Liver (tissue), 8 donors: ENCODE measurements at regions not wholly inside any gene's neighbourhood (a gene's known extent, or its start where the extent isn't known, plus 50 kb on each side); places are given as distances from the start of the nearest gene placed in this dataset.

Experiments
- DNase-seq: peaks from one replicate; pipeline ENCODE4 v3.0.0-alpha.2; 2017; ENCODE audit warnings: low spot score
- H3K27ac ChIP-seq, 2 donors: one replicate each; pipeline ENCODE4 v1.7.0; 2013; ENCODE audit warnings: inconsistent platforms in 2 of 2, low read length in 2 of 2, control low read depth in 1 of 2, low read depth in 1 of 2, mild to moderate bottlenecking in 1 of 2
- H3K27me3 ChIP-seq, 4 donors: one replicate each; pipeline versions ENCODE4 v1.6.1 to v1.7.0; 2013; ENCODE audit warnings: low read length in 3 of 4, inconsistent platforms in 1 of 4, mild to moderate bottlenecking in 1 of 4, moderate library complexity in 1 of 4; ENCODE audit not compliant: control insufficient read depth in 4 of 4, insufficient read depth in 4 of 4
- H3K36me3 ChIP-seq, 4 donors: one replicate each; pipeline versions ENCODE4 v1.6.1 to v1.7.0; 2013; ENCODE audit warnings: low read length in 3 of 4, mild to moderate bottlenecking in 3 of 4, low read depth in 1 of 4, moderate library complexity in 1 of 4; ENCODE audit not compliant: control insufficient read depth in 4 of 4, insufficient read depth in 3 of 4
- H3K4me1 ChIP-seq, 4 donors: one replicate each; pipeline versions ENCODE4 v1.6.1 to v1.7.0; 2013; ENCODE audit warnings: low read length in 3 of 4, mild to moderate bottlenecking in 3 of 4, moderate library complexity in 1 of 4; ENCODE audit not compliant: control insufficient read depth in 4 of 4, insufficient read depth in 4 of 4
- H3K4me3 ChIP-seq, 3 donors: one replicate each; pipeline versions ENCODE4 v1.6.1 to v1.7.0; 2013; ENCODE audit warnings: low read length in 3 of 3, control low read depth in 1 of 3, low read depth in 1 of 3, mild to moderate bottlenecking in 1 of 3
- H3K9ac ChIP-seq, 2 donors: one replicate each; pipeline ENCODE4 v1.7.0; 2013; ENCODE audit warnings: low read length in 2 of 2, mild to moderate bottlenecking in 2 of 2, moderate library complexity in 2 of 2, control low read depth in 1 of 2, low read depth in 1 of 2
- H3K9me3 ChIP-seq, 4 donors: one replicate each; pipeline versions ENCODE4 v1.6.1 to v1.7.0; 2013; ENCODE audit warnings: low read length in 3 of 4; ENCODE audit not compliant: control insufficient read depth in 4 of 4
- EGR1 ChIP-seq, 2 donors: IDR thresholded peaks; 2 replicates each; pipeline ENCODE4 v1.6.1; 2016 to 2018; ENCODE audit warnings: antibody characterized with exemption in 2 of 2, low read depth in 2 of 2
- FOXA1 ChIP-seq: IDR thresholded peaks from 2 replicates; pipeline ENCODE4 v1.6.1; 2016; ENCODE audit warnings: antibody characterized with exemption
- FOXA2 ChIP-seq: IDR thresholded peaks from 2 replicates; pipeline ENCODE4 v1.6.1; 2016; ENCODE audit warnings: antibody characterized with exemption
- GABPA ChIP-seq, 2 donors: IDR thresholded peaks in 1 of 2; conservative IDR thresholded peaks in 1 of 2; 2 replicates each; pipeline ENCODE4 v1.6.1; 2016; ENCODE audit warnings: antibody characterized with exemption in 2 of 2, mild to moderate bottlenecking in 1 of 2, moderate library complexity in 1 of 2
- HNF4G ChIP-seq: IDR thresholded peaks from 2 replicates; pipeline ENCODE4 v1.6.1; 2016; ENCODE audit warnings: antibody characterized with exemption
- JUND ChIP-seq, 2 donors: IDR thresholded peaks; 2 replicates each; pipeline ENCODE4 v1.6.1; 2016; ENCODE audit warnings: antibody characterized with exemption in 2 of 2
- RAD21 ChIP-seq, 2 donors: IDR thresholded peaks; 2 replicates each; pipeline ENCODE4 v1.6.1; 2016; ENCODE audit warnings: antibody characterized with exemption in 2 of 2, mild to moderate bottlenecking in 2 of 2
- RXRA ChIP-seq, 2 donors: IDR thresholded peaks; 2 replicates each; pipeline ENCODE4 v1.6.1; 2017 to 2018; ENCODE audit warnings: antibody characterized with exemption in 2 of 2, mild to moderate bottlenecking in 1 of 2
- TAF1 ChIP-seq: conservative IDR thresholded peaks from 2 replicates; pipeline ENCODE4 v1.6.1; 2016; ENCODE audit warnings: antibody characterized with exemption, mild to moderate bottlenecking
- YY1 ChIP-seq: IDR thresholded peaks from 2 replicates; pipeline ENCODE4 v1.6.1; 2016; ENCODE audit warnings: antibody characterized with exemption, mild to moderate bottlenecking
- WGBS: extraction: QIAGEN DNeasy Blood & Tissue Kit; methylation state at CpG from one replicate; pipeline ENCODE4 v1.1.7; 2013; 5-methylcytosine and 5-hydroxymethylcytosine counted together
- TF ChIP-seq, protein P1 (sequence below): IDR thresholded peaks from 2 replicates; pipeline ENCODE4 v1.6.1; 2016; ENCODE audit warnings: antibody characterized with exemption
- TF ChIP-seq, protein P2 (sequence below): IDR thresholded peaks from 2 replicates; pipeline ENCODE4 v1.6.1; 2016; ENCODE audit warnings: antibody characterized with exemption
- TF ChIP-seq, protein P3 (sequence below): IDR thresholded peaks from 2 replicates; pipeline ENCODE4 v1.6.1; 2016; ENCODE audit warnings: antibody characterized with exemption, mild to moderate bottlenecking
- TF ChIP-seq, protein P4 (sequence below): IDR thresholded peaks from 2 replicates; pipeline ENCODE4 v1.6.1; 2016; ENCODE audit warnings: antibody characterized with exemption
- TF ChIP-seq, protein P5 (sequence below): fragments of 150-350 bp; IDR thresholded peaks from 2 replicates; pipeline ENCODE4 v1.5.1; 2017; ENCODE audit warnings: improper control_type of control experiment, low read depth, low read length; ENCODE audit not compliant: missing input control
- donor health status: healthy.
- donor health status: healthy.
- donor health status: healthy.
- donor health status: healthy.
- donor health status: healthy.

GRCh38 chr18:29140590-29140989 is 963.7 kb upstream of the CDH2 start (continued):
- TF ChIP-seq FOXA2 (no peak), JUND (IDR thresholded peaks at IDR 0.05) (no peak)

GRCh38 chr18:29137773-29138495 is 961.0 kb upstream of the CDH2 start:
- H3K27ac ChIP-seq = no peak overlapping the region
- no peak overlapping the region for H3K9ac ChIP-seq
- H3K9me3 ChIP-seq = no peaks in the 10 kb centered on the region
- no peaks in the 10 kb centered on the region for H3K4me1 ChIP-seq
- TF ChIP-seq, protein P1, sequence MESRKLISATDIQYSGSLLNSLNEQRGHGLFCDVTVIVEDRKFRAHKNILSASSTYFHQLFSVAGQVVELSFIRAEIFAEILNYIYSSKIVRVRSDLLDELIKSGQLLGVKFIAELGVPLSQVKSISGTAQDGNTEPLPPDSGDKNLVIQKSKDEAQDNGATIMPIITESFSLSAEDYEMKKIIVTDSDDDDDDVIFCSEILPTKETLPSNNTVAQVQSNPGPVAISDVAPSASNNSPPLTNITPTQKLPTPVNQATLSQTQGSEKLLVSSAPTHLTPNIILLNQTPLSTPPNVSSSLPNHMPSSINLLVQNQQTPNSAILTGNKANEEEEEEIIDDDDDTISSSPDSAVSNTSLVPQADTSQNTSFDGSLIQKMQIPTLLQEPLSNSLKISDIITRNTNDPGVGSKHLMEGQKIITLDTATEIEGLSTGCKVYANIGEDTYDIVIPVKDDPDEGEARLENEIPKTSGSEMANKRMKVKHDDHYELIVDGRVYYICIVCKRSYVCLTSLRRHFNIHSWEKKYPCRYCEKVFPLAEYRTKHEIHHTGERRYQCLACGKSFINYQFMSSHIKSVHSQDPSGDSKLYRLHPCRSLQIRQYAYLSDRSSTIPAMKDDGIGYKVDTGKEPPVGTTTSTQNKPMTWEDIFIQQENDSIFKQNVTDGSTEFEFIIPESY = no peak
- TF ChIP-seq TAF1 (no peak), RXRA (IDR thresholded peaks at IDR 0.05) (no peak), JUND (IDR thresholded peaks at IDR 0.05) (no peak), GABPA (IDR thresholded peaks at IDR 0.05 in 1 of 2, conservative IDR thresholded peaks at IDR 0.05 in 1 of 2) (no peak), FOXA1 (no peak), HNF4G (no peak), YY1 (no peak), EGR1 (IDR thresholded peaks at IDR 0.05; ENCODE audit: low read depth in 2 of 2) (no peak), RAD21 (IDR thresholded peaks at IDR 0.05) (no peak)
- TF ChIP-seq, protein P2, sequence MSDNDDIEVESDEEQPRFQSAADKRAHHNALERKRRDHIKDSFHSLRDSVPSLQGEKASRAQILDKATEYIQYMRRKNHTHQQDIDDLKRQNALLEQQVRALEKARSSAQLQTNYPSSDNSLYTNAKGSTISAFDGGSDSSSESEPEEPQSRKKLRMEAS = no peak
- TF ChIP-seq, protein P3, sequence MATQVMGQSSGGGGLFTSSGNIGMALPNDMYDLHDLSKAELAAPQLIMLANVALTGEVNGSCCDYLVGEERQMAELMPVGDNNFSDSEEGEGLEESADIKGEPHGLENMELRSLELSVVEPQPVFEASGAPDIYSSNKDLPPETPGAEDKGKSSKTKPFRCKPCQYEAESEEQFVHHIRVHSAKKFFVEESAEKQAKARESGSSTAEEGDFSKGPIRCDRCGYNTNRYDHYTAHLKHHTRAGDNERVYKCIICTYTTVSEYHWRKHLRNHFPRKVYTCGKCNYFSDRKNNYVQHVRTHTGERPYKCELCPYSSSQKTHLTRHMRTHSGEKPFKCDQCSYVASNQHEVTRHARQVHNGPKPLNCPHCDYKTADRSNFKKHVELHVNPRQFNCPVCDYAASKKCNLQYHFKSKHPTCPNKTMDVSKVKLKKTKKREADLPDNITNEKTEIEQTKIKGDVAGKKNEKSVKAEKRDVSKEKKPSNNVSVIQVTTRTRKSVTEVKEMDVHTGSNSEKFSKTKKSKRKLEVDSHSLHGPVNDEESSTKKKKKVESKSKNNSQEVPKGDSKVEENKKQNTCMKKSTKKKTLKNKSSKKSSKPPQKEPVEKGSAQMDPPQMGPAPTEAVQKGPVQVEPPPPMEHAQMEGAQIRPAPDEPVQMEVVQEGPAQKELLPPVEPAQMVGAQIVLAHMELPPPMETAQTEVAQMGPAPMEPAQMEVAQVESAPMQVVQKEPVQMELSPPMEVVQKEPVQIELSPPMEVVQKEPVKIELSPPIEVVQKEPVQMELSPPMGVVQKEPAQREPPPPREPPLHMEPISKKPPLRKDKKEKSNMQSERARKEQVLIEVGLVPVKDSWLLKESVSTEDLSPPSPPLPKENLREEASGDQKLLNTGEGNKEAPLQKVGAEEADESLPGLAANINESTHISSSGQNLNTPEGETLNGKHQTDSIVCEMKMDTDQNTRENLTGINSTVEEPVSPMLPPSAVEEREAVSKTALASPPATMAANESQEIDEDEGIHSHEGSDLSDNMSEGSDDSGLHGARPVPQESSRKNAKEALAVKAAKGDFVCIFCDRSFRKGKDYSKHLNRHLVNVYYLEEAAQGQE = no peak
- TF ChIP-seq, protein P4, sequence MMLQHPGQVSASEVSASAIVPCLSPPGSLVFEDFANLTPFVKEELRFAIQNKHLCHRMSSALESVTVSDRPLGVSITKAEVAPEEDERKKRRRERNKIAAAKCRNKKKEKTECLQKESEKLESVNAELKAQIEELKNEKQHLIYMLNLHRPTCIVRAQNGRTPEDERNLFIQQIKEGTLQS = no peak
- TF ChIP-seq, protein P5, sequence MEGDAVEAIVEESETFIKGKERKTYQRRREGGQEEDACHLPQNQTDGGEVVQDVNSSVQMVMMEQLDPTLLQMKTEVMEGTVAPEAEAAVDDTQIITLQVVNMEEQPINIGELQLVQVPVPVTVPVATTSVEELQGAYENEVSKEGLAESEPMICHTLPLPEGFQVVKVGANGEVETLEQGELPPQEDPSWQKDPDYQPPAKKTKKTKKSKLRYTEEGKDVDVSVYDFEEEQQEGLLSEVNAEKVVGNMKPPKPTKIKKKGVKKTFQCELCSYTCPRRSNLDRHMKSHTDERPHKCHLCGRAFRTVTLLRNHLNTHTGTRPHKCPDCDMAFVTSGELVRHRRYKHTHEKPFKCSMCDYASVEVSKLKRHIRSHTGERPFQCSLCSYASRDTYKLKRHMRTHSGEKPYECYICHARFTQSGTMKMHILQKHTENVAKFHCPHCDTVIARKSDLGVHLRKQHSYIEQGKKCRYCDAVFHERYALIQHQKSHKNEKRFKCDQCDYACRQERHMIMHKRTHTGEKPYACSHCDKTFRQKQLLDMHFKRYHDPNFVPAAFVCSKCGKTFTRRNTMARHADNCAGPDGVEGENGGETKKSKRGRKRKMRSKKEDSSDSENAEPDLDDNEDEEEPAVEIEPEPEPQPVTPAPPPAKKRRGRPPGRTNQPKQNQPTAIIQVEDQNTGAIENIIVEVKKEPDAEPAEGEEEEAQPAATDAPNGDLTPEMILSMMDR = no peak
- WGBS = 87% methylated on average over 1 of the region's 1 CpG
- H3K4me3 ChIP-seq = no peak overlapping the region
- DNase-seq = no peak
- H3K36me3 ChIP-seq = no peaks in the 10 kb centered on the region
- no peaks in the 10 kb centered on the region for H3K27me3 ChIP-seq
